ENCODE measurements at regions not wholly inside any gene's neighbourhood (a gene's known extent, or its start where the extent isn't known, plus 50 kb on each side); places are given as distances from the start of the nearest gene placed in this dataset.

DNA sequence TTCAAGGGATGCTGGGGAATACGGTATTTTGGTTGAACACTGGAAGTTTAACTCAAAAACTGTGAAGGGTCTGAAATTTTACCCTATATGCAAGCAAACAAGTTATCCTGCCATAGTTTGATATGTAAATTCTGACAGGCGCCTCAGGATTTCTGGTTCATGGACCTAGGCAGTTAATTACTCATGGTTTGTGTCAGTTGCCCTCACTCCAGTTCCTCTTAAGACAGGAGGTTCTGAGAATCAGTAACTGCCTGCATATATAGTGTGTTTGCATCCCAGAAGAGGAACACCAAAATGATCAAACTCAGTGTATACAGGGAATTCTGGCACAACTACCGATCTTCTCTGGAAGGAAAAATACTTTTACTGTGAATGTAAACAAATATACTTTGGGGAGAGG lies 360.4 kb upstream of the NWD2 start:
- Histone ChIP-seq H3K9ac (ENCODE audit: low read length) (no peak overlapping the region), H3K27me3 (ENCODE audit: insufficient read depth, low read length) (no peaks in the 10 kb centered on the region), H3K9me2 (ENCODE audit: low read depth, low read length) (no peaks in the 10 kb centered on the region), H3K27ac (ENCODE audit: low read depth, low read length, poor library complexity, severe bottlenecking) (no peak overlapping the region), H3K36me3 (ENCODE audit: insufficient read depth, low read length) (no peaks in the 10 kb centered on the region), H3F3A (ENCODE audit: insufficient read depth, low read length) (no peaks in the 10 kb centered on the region), H4K20me1 (ENCODE audit: insufficient read depth, low read length) (no peaks in the 10 kb centered on the region), H3K4me1 (ENCODE audit: insufficient read depth, low read length, severe bottlenecking) (no peaks in the 10 kb centered on the region), H3K79me2 (ENCODE audit: insufficient read depth, low read length) (no peaks in the 10 kb centered on the region), H2AFZ (ENCODE audit: low read length) (no peak overlapping the region), H3K4me3 (ENCODE audit: low read depth, low read length, poor library complexity, severe bottlenecking) (no peak overlapping the region), H3K4me2 (ENCODE audit: low read length) (no peak overlapping the region), H3K9me3 (ENCODE audit: low read length) (no peaks in the 10 kb centered on the region)
- TF ChIP-seq, protein P1, sequence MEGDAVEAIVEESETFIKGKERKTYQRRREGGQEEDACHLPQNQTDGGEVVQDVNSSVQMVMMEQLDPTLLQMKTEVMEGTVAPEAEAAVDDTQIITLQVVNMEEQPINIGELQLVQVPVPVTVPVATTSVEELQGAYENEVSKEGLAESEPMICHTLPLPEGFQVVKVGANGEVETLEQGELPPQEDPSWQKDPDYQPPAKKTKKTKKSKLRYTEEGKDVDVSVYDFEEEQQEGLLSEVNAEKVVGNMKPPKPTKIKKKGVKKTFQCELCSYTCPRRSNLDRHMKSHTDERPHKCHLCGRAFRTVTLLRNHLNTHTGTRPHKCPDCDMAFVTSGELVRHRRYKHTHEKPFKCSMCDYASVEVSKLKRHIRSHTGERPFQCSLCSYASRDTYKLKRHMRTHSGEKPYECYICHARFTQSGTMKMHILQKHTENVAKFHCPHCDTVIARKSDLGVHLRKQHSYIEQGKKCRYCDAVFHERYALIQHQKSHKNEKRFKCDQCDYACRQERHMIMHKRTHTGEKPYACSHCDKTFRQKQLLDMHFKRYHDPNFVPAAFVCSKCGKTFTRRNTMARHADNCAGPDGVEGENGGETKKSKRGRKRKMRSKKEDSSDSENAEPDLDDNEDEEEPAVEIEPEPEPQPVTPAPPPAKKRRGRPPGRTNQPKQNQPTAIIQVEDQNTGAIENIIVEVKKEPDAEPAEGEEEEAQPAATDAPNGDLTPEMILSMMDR (IDR thresholded peaks at IDR 0.05; ENCODE audit: low read length) = no peak
- TF ChIP-seq EZH2 (IDR thresholded peaks at IDR 0.05; ENCODE audit: borderline replicate concordance, low read length) = no peak

DNA sequence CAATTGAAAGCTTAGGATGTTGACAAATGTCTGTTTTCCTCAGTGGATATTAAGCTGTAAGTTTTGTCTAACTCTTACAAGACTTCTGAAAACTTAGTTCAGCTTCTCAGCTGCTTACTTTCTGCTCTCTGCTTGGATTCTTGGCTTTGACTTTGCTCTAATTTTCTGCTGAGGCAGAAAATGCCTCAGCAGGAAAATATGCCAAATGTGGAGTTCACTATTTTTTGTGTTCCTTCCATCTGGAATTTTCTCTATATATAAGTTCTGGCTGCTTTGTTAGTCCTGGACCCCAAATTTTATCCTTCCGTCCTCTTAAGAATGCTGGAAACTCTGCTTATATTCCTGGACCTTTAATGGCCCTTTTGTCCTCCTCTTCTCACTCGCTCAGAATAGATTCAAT lies 352.6 kb upstream of the NWD2 start:
- H4K20me1 ChIP-seq (ENCODE audit: insufficient read depth, low read length) = no peaks in the 10 kb centered on the region
- H3K9ac ChIP-seq (ENCODE audit: low read length) = no peak overlapping the region
- no peaks in the 10 kb centered on the region for H3K9me3 ChIP-seq (ENCODE audit: low read length)
- no peaks in the 10 kb centered on the region for H3K79me2 ChIP-seq (ENCODE audit: insufficient read depth, low read length)
- H3K4me2 ChIP-seq (ENCODE audit: low read length) = no peak overlapping the region
- no peaks in the 10 kb centered on the region for H3K27me3 ChIP-seq (ENCODE audit: insufficient read depth, low read length)
- H3K9me2 ChIP-seq (ENCODE audit: low read depth, low read length) = no peaks in the 10 kb centered on the region
- H3K36me3 ChIP-seq (ENCODE audit: insufficient read depth, low read length) = no peaks in the 10 kb centered on the region
- no peaks in the 10 kb centered on the region for H3K4me1 ChIP-seq (ENCODE audit: insufficient read depth, low read length, severe bottlenecking)
- TF ChIP-seq, protein P1 (IDR thresholded peaks at IDR 0.05; ENCODE audit: low read length) = no peak
- no peak for TF ChIP-seq EZH2 (IDR thresholded peaks at IDR 0.05; ENCODE audit: borderline replicate concordance, low read length)
- no peak overlapping the region for H3K27ac ChIP-seq (ENCODE audit: low read depth, low read length, poor library complexity, severe bottlenecking)
- H3K4me3 ChIP-seq (ENCODE audit: low read depth, low read length, poor library complexity, severe bottlenecking) = no peak overlapping the region
- no peaks in the 10 kb centered on the region for H3F3A ChIP-seq (ENCODE audit: insufficient read depth, low read length)
- no peak overlapping the region for H2AFZ ChIP-seq (ENCODE audit: low read length)

DNA sequence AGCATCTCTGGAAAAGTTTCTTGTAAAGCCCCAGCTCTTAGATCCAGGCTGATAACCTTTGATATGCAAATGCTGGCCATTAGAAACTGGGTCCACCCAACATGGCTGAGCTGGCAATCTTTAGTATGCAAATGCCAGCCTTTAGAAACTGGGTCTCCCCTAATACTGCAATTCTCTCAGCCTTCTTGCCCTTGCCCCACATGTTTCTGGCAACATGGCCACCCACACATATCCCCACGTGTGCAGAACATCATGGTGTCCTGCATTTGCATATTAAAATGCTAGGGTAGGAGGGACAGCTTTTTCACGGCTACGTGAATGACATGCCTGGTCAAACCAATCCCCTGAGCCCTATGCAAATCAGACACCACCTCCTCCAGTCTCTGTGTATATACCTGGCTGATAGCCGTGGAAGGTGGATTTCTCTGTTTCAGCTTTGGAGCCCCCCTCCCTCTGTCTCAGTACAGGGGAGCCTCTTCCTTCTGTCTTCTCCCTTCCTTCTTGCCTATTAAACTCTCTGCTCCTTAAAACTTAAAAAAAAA lies 344.0 kb upstream of the NWD2 start:
- Histone ChIP-seq H2AFZ (ENCODE audit: low read length) (no peak overlapping the region), H3K9me2 (ENCODE audit: low read depth, low read length) (no peaks in the 10 kb centered on the region), H3F3A (ENCODE audit: insufficient read depth, low read length) (no peaks in the 10 kb centered on the region), H3K27me3 (ENCODE audit: insufficient read depth, low read length) (no peaks in the 10 kb centered on the region), H3K9me3 (ENCODE audit: low read length) (no peaks in the 10 kb centered on the region), H3K27ac (ENCODE audit: low read depth, low read length, poor library complexity, severe bottlenecking) (no peak overlapping the region), H3K36me3 (ENCODE audit: insufficient read depth, low read length) (no peaks in the 10 kb centered on the region), H3K79me2 (ENCODE audit: insufficient read depth, low read length) (no peaks in the 10 kb centered on the region), H4K20me1 (ENCODE audit: insufficient read depth, low read length) (no peaks in the 10 kb centered on the region), H3K9ac (ENCODE audit: low read length) (no peak overlapping the region), H3K4me2 (ENCODE audit: low read length) (no peak overlapping the region), H3K4me3 (ENCODE audit: low read depth, low read length, poor library complexity, severe bottlenecking) (no peak overlapping the region), H3K4me1 (ENCODE audit: insufficient read depth, low read length, severe bottlenecking) (no peaks in the 10 kb centered on the region)
- TF ChIP-seq, protein P1 (IDR thresholded peaks at IDR 0.05; ENCODE audit: low read length) = no peak
- no peak for TF ChIP-seq EZH2 (IDR thresholded peaks at IDR 0.05; ENCODE audit: borderline replicate concordance, low read length)

Measured in OCI-LY1 (cell line).